HG03571 (cell line): ENCODE measurements at regions not wholly inside any gene's neighbourhood (a gene's known extent, or its start where the extent isn't known, plus 50 kb on each side); places are given as distances from the start of the nearest gene placed in this dataset.
"Not testable (repeated sequence)": the region's sequence is repeated elsewhere in the genome, so short reads cannot be mapped to it uniquely, and the experiment has no call there.

ENCODE experiments used
- ATAC-seq: cut with Tn5 transposase; IDR thresholded peaks from one replicate; pipeline ENCODE4 v1.9.1; 2021; ENCODE audit not compliant: unreplicated experiment

DNA sequence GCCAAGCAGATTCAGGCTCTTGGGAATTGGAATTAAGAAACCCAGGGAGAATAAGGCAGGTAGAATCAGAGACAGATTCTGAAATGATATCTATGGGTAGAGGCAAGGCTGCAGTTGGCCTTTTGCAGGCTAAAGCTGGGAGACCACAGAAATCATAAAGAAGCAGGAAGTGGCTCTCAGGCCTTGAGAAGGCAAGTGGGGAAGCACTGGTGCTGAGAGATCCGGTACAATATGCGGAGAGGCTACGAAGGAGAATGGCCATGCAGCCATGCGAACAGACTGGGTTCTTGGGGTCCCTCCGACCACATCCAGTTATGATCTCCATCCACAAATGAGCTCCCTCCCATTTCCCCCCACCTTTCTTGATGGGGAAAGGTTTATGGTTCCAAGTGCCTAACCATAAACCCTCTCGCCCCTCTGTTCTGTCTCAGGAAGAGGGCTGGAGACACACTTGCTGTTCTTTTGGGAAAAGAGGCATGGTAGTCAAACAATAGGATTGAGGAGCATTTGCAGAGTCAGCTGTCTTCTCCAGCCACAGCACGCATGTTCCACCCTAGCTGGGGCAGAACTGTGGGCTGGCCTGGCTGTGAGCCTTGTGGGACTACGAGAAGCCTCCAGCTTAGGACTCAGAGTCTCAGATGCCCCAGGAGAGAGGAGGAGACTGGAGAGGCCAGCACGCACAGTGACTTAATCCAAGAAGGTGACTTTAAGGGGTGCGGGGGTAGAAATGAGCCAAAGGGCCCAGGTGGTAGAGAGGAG is 99.6 kb downstream of the RPLP1 start:
- no peak for ATAC-seq

DNA sequence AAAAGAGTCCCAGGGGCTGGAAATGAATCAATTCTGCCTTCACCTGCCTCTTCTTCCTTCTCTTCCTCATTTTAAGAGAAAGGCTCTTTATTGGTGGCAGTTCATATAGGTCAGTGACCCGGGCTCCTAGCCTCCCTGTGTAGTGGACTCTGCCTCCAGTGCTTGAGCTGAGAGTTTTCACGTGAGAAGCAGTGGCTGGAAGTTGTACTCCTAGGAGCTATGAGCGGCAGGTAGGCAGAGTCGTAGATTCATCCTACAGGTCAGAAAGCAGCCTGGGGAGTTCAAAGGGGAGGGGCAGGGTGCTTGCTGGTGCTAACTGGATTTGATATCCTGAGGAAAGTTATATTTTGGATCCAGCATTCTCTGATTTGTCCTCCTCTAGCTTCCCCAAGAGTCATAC is 101.1 kb downstream of the RPLP1 start:
- ATAC-seq: no peak

DNA sequence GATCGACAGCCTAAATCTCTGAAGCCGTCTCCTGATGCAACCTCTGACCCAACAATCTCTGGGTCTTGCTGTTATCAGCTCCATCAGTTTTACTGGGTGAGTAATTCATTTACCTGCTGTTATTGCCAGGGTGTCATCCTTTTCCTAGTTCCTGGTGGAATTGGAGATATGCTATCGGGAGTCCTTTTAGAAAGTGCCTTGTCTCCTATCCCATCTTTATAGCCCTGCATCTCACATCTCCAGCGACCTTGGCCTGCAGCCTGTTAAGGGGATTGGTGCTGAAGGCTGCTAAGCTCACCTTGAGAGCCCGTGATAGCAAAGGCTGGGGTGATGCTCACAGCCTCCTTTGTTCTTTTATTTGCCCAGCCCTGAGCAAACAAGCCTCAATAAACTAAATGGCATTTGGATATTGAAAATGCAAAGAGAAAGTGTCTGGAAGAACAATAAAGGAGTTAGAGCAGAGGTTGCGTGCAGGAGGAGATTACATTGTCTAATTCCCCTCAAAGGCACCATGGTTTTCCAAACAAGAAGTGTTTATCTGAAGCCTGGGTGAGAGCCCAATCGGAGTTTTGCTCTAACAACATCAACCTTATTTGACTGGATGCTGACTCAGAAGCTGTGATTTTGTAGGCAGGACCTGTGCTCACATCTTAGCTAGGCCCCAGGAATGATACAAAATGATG is 101.8 kb downstream of the RPLP1 start:
- no peak for ATAC-seq

DNA sequence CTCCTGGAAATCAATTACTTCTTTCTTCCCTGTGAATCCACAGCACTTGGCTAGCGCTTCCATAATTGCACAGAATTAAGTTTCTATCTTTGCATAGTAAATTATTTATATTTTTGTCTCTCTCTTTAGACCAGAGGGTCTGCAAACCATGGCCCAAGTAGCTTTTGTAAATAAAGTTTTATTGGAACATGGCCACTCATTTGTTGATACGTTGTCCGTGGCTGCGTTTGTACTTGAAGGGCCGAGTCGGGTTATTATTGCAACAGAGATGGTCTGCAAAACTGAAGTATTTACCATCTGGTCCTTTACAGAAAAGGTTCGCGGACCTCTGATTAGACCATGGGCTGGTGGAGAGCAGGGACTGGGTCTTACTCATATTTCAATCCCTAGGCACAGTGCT is 102.5 kb downstream of the RPLP1 start:
- no peak for ATAC-seq

DNA sequence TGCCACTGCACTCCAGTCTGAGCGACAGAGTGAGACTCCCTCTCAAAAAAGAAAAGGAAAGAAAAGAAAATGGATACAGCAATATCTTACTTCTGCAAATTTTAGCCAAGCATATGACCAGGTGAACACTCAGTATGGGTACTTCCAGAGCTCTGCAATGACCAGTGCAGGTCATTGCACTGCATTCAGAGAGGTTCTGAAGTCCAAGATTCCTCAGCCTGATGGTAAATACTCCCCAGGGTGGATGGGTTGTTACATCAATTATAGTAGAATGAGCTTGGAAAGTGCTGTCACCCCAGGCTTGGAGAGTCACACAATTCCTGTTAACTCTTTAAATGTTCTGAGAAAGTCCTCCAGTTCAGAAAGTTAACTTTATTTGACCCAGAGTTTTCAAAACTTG is 103.7 kb downstream of the RPLP1 start:
- no peak for ATAC-seq

DNA sequence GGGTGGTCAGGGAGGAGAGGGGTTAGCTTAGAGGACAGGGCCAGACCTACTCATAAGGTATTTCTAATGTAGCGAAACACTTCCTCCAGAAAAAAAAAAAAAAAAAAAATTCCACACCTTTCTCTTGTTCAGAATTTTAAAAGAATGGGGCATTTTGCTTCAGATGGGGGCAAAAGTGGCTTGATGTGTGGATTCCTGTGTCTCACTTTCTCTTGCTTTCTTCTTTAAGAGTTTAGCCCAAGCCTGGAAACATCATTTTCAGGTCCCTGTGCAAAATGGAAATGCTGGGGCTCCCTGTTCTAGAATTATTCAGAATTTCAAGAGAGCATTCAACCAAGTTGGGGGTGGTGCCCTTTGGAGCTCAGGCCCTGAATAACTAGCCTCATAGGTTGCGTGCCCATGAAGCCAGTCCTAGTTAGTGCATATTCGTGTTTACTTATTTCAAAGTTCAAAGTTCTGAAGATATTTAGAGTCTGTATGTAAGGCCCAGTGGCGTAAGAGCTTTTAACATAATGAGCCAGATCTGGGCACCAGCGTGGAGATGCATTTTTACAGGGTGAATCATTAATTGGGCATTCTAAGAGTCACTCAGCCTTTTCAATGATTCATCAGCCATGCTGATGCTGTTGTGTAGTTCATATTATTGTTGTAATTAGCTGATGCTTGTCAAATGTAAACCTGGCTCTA is 104.5 kb downstream of the RPLP1 start:
- no peak for ATAC-seq

DNA sequence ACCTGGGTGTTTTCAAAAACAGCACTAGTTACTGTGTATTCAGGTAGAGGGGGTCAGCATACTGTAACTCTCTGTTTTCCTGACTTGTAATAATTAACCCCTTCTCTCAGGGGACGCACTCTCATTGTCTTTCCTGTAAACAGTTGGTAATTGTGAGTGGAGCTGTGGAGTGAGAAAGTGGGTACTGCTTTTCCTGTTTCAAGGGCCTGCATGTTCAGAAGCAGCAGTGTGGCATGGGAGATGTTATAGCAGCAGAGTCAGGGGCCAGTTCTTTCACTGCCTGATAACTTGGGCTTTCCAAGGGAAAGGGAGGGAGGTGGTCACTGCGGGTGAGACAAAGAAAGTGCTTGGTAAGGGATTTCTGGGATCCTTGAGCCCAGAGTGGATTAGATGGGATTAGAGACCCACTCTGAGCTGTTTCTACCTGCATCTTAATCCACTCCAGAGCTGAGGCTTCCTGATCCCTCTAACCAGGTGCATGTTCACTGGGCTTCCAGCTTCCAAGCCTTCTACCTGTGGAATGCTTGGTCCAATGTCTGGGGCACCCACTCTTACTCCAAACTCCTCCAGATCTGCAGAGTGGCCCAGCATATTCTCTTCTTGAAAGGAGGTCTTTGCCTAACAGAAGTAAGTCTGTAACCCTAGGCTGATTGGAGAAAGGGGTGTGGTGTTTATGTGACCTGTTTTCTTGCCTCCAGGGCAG is 105.2 kb downstream of the RPLP1 start:
- ATAC-seq: no peak

DNA sequence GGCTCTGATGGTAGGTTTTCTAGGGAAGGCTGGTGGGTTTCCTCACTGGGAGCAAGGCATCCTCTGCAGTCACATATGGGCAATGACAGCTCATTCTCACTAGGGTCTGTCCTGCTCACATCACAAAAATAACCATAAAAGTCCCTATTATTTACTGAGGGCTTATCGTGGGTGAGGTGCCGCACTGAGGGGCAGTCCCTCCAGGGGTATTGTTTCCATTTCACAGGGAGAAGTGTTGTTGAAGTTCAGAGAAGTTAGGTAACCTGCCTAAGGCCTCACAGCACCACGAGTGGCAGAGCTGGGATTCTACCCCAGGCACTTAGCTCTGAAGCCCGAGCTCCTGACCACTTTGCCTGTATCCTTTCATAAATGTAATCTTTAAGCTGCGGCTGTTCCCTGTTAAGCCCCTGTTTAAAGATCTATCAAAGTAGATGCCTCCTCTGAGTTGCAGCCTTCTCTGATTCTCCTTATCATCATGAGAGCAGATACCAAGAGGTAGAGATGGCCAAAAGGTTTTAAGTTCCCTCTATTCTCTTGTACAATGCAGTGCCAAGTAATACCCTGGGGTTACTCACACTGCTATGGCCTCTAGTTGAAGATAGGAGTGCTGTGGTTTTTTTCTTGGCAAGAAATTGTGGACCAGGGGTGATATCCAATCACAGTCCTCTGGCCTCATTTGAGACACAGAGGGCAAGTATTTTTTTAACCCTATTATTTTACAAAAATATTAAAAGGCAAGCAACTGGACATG is 107.0 kb downstream of the RPLP1 start:
- ATAC-seq: no peak

DNA sequence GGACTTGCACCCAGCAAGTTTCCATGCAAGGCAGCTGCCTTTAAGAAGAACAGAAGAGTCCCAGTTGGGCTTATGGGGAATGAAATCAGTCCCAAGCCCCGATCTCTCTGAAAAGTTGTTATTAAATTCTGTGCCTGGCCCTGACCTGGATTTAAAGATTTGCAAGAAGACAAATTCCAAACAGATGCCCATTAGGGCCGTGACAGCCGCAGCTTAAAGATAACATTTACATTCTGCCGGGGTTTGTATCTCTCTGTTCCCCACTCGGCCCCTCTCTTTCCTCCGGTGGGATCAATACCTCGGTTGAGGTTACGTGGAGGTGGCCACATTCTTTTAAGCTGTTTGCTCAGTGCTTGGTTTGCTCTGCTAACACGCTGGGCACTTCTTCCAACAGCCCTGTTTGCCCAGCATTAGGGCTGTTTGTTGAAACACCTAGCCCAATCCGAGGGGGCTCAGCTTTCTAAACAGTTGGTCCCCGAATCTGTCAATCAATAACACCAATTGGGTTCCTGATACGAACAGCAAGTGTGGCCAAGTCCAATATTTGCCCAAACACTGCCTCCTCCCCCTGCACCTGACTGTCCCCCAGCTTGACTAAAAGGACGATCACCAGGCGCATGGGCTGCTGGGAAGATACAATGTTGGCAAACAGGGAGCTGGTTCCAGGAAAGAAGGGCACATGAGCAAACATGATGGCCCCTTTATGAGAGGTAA is 108.6 kb downstream of the RPLP1 start:
- no peak for ATAC-seq

DNA sequence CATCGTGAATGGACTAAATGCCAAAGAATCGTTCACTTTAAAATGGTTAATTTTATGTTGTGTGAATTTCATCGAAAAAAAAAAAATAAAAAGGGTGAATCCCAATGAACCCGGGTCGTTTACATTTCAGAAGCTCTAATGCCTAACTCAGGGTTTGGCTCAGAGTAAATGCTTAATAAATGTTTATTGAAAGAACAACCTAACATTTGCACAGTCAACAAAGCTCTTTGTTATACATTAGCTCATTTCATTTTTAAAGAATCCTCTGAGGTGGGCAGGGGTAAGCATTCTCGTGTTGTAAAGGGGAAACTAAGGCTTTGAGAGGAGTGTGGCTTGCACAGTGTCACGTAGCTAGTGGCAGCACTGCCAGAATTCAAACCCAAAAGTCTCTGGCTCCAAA is 109.5 kb downstream of the RPLP1 start:
- no peak for ATAC-seq

DNA sequence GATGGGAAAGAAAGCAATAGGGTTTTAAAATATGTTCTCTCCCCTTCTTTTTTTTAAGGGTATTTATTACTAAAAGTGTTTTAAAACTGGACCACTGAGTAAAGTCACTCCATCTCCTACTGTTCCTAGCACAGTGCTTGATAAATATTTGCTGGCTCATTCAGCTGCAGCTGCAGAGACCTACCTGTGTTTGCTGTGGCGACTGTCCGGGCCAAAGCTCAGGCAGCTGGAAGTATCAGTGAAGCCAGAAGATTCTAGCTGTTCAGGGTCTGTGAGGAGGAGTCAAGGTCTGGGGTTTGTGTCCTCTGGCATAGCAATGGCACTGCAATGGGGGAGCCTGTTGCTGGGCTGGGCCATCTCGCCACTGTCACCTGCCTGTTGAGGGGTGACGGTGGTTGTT is 109.9 kb downstream of the RPLP1 start:
- ATAC-seq: no peak

DNA sequence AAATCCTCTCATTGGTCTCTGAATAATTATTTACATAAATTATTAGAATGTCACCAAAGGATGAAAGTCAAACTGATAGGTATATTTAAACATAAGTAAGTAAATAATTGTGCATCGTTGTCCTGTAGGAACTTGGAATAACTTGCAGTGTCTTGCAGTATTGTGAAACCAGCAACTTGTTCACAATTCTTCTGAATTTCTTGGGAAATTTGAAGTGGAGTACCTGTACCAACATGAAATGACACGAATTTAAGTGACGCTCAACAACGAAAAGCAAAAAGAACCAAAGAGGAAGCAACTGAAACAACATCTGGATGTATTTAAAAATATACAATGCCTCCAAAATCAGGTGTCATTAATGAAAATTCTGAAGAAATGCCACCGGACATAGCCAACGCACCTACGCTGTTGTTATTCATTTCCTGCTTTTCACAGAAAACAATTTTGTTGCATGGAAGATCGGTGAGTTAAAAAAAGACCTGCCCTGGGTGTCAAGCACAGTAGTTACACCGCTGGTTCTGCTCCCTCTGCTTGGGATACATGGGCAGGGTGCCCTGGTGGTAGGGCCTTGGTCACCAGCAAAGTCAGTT is 112.5 kb downstream of the RPLP1 start:
- no peak for ATAC-seq

DNA sequence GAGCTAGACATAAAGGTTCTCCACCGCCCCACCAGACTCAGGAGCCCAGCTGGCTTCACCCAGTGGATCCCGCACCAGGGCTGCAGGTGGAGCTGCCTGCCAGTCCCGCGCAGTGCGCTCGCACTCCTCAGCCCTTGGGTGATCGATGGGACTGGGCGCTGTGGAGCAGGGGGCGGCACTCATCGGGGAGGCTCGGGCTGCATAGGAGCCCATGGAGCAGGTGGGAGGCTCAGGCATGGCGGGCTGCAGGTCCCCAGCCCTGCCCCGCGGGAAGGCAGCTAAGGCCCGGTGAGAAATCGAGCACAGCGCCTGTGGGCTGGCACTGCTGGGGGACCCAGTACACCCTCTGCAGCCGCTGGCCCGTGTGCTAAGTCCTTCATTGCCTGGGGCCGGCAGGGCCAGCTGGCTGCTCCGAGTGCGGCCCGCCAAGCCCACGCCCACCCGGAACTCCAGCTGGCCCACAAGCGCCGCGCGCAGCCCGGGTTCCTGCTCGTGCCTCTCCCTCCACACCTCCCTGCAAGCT is 114.7 kb downstream of the RPLP1 start:
- ATAC-seq: not testable (repeated sequence)

DNA sequence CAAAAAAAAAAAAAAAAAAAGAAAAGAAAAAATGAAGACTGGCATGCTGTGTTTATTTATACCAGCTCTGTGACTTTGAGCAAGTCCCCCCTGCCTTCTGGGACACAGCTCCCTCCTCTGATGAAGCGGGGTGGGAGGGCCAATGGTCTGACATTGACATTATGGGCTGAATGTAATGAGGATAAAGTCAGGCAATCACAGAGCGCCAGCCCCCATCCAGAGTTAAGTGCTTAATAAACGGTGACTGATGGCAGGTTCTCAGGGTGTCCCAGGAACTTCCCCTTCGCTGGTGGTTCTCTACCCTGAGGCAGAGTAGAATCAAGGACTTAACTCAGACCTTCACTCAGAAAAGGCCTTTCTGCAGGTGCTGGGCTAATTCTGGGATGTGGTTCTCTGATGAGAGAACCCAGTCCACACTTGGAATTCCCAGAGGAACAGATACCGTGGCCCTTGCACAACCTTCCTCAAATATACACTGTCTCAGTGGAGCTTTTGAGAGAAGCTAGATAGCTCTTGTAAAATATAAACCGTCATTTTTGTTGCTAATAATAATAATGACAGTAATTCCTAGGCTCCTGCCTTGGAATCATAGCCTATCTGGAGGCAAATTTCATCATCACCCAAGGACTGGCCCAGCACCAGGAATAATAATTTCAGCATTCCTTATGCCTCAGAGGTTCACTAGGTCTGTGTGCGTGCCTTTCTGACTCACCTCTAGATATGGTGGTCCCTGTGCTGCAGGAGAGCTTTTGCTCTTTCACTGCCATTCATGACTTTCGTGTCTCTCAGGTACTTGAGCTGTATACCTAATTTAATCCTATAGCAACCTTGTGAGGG is 115.8 kb downstream of the RPLP1 start:
- ATAC-seq: no peak

DNA sequence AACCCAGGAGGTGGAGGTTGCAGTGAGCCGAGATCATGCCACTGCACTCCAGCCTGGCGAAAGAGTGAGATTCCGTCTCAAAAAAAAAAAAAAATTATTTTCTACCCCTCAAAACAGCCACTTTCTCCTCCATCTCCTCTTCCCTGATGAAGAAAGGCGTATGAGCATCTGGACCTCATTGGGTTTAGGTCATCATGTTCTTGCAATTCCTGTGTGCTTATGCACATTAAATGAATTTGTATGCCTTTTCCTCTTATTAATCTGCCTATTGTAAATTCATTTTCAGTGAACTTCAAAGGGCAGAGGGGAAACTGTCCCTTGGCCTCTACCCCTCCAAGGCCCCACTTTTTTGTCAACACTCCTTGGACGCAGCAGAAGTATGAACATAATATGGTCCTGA is 117.8 kb downstream of the RPLP1 start:
- no peak for ATAC-seq

DNA sequence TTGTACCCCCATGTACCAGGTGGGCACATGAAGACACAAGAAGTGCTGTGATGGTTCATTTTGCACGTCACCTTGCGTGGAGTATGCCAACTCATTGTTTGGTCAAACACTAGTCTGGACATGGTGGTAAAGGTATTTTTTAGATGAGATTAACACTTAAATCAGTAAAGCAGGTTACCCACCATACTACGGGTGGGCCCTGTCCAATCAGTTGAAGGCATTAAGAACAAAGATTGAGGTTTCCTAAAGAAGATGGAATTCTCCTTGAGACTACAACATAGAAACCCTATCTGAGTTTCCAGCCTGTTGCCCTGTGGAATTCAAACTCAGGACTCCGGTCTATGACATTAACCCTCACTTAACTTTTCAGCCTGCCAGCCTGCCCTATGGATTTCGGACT is 118.4 kb downstream of the RPLP1 start:
- ATAC-seq: no peak

DNA sequence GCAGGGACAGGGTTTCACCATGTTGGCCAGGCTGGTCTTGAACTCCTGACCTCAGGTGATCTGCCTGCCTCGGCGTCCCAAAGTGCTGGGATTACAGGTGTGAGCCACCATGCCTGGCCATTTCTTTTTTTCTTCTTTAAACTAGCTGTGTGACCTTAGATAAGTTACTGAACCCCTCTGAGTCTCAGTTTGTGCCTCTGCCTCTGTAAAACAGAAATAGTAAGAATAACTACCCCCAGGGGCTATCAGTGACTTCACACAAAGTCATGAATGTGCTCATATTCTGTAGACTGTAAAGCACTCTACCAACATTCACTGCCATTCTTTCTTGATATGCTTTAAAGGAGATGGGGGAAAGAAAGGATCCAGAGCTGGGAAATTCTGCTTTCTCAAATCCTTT is 120.7 kb downstream of the RPLP1 start:
- ATAC-seq: not testable (repeated sequence)

DNA sequence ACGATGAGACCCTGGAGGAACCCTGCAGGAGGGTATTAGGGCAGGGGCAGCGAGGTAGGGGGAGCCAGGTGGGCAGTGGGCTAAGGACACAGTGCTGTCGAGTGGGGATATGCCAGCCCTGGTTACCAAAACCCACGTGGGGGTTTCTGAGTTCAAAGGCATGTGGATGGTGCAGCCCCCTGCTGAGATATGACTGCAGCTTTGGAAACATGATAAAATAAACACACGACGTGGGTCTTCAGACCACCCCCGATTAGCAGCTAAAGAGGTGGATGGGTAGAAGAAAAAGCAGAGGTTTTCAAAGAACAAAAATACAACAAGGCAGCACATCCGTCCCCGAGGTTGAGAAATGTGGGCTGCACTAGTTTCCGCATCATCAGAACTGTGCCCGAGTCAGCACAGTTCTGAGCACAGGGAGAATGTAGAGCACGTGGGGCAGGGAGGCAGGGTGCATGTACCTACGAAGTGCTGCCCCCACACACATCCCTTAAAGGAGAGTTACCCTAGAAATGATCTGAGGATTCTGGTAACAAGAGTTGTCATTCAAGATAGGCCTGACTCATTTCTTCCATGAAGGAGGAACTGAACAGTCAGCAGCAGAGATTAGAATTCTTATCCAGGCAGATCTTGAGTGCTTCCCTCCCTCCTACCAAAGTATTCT is 121.3 kb downstream of the RPLP1 start:
- no peak for ATAC-seq
